ENCODE measurements at regions not wholly inside any gene's neighbourhood (a gene's known extent, or its start where the extent isn't known, plus 50 kb on each side); places are given as distances from the start of the nearest gene placed in this dataset.
"Not testable (repeated sequence)": the region's sequence is repeated elsewhere in the genome, so short reads cannot be mapped to it uniquely, and the experiment has no call there.

- H3K36me3 Mint-ChIP-seq (ENCODE audit: insufficient read depth, unreplicated experiment) = no peaks in the 10 kb centered on the region
- CTCF ChIA-PET = no interaction called here
- H3K27ac Mint-ChIP-seq (ENCODE audit: unreplicated experiment) = no peak overlapping the region
- no peak for DNase-seq
- H3K4me1 Mint-ChIP-seq (ENCODE audit: low read depth, unreplicated experiment) = no peaks in the 10 kb centered on the region
- intact Hi-C loops (cut with micrococcal nuclease; ENCODE audit: unreplicated experiment) = loop anchor here (2.0 to 5.0 kb wide), 3 partner anchors 351 to 1064 kb away; no protein-coding TSS in a partner anchor
- no peaks in the 10 kb centered on the region for H3K9me3 Mint-ChIP-seq (ENCODE audit: low read depth, unreplicated experiment)
- BruUV-seq (replicated peaks) = no TSS peak
- no peaks in the 10 kb centered on the region for H3K27me3 Mint-ChIP-seq (ENCODE audit: unreplicated experiment)
- TF ChIP-seq CTCF (IDR thresholded peaks at IDR 0.05; ENCODE audit: unreplicated experiment) = no peak
- no peak overlapping the region for H3K4me3 Mint-ChIP-seq (ENCODE audit: low read depth, unreplicated experiment)
These were observed 164.6 kb upstream of the SLC16A7 start for GRCh38 chr12:59431266-59431665.

GRCh38 chr12:59429766-59430165 is 166.1 kb upstream of the SLC16A7 start:
- H3K9me3 Mint-ChIP-seq (ENCODE audit: low read depth, unreplicated experiment) = no peaks in the 10 kb centered on the region
- intact Hi-C loops (cut with micrococcal nuclease; ENCODE audit: unreplicated experiment) = loop anchor here (2.0 to 5.0 kb wide), 3 partner anchors 353 to 1065 kb away; no protein-coding TSS in a partner anchor
- DNase-seq = no peak
- CTCF ChIA-PET = interaction anchor here (0.7 to 0.8 kb wide), 2 partner anchors 33 to 1664 kb away, joined by 3 to 7 read pairs; no protein-coding TSS in a partner anchor
- no peaks in the 10 kb centered on the region for H3K4me1 Mint-ChIP-seq (ENCODE audit: low read depth, unreplicated experiment)
- BruUV-seq (replicated peaks) = no TSS peak
- no peak for TF ChIP-seq CTCF (IDR thresholded peaks at IDR 0.05; ENCODE audit: unreplicated experiment)
- H3K4me3 Mint-ChIP-seq (ENCODE audit: low read depth, unreplicated experiment) = no peak overlapping the region
- no peaks in the 10 kb centered on the region for H3K36me3 Mint-ChIP-seq (ENCODE audit: insufficient read depth, unreplicated experiment)
- H3K27me3 Mint-ChIP-seq (ENCODE audit: unreplicated experiment) = no peaks in the 10 kb centered on the region
- H3K27ac Mint-ChIP-seq (ENCODE audit: unreplicated experiment) = no peak overlapping the region

GRCh38 chr12:59425798-59426197 is 170.0 kb upstream of the SLC16A7 start:
- no peaks in the 10 kb centered on the region for H3K36me3 Mint-ChIP-seq (ENCODE audit: insufficient read depth, unreplicated experiment)
- no peak overlapping the region for H3K27ac Mint-ChIP-seq (ENCODE audit: unreplicated experiment)
- CTCF ChIA-PET = no interaction called here
- H3K27me3 Mint-ChIP-seq (ENCODE audit: unreplicated experiment) = no peaks in the 10 kb centered on the region
- no peaks in the 10 kb centered on the region for H3K9me3 Mint-ChIP-seq (ENCODE audit: low read depth, unreplicated experiment)
- DNase-seq = no peak
- TF ChIP-seq CTCF (IDR thresholded peaks at IDR 0.05; ENCODE audit: unreplicated experiment) = no peak
- no TSS peak for BruUV-seq (replicated peaks)
- no peak overlapping the region for H3K4me3 Mint-ChIP-seq (ENCODE audit: low read depth, unreplicated experiment)
- no peaks in the 10 kb centered on the region for H3K4me1 Mint-ChIP-seq (ENCODE audit: low read depth, unreplicated experiment)
- intact Hi-C loops (cut with micrococcal nuclease; ENCODE audit: unreplicated experiment) = no loop called here

DNA sequence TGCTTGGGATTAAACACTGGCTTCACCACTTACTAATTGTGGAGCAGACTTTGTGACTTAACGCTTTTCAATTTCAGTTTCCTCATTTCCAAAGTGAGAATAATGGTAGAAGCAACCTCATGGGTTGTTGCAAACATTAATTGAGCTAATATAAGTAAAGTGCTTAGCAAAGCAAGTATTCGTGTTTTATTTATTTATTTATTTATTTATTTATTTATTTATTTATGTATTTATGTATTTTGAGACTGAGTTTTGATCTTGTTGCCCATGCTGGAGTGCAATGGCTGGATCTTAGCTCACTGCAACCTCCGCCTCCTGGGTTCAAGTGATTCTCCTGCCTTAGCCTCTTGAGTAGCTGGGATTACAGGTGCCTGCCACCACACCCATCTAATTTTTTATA is 171.2 kb upstream of the SLC16A7 start:
- H3K27me3 Mint-ChIP-seq (ENCODE audit: unreplicated experiment); H3K27ac Mint-ChIP-seq (ENCODE audit: unreplicated experiment); intact Hi-C loops (cut with micrococcal nuclease; ENCODE audit: unreplicated experiment); DNase-seq; CTCF ChIA-PET; H3K9me3 Mint-ChIP-seq (ENCODE audit: low read depth, unreplicated experiment); BruUV-seq (replicated peaks); H3K4me3 Mint-ChIP-seq (ENCODE audit: low read depth, unreplicated experiment); H3K4me1 Mint-ChIP-seq (ENCODE audit: low read depth, unreplicated experiment); H3K36me3 Mint-ChIP-seq (ENCODE audit: insufficient read depth, unreplicated experiment): not testable (repeated sequence)

DNA sequence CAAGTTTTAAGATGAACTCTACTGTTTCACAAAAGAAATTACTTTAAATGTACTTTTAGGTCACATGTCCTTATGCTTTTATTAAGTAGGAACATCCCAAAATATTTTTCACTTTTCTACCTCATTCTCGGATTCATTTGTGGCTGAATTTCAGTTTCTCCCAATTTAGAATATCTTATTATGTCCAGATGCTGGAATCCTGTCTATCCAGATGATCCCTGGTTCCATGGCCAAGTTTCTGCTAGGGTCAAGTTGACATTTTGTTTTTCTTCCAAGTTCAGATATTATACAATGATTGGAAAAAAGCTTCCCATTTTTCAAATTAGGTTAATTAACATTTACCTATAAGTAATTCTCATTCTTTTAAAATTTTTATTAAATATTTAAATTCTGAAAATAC is 181.8 kb upstream of the SLC16A7 start:
- no peak for DNase-seq
- CTCF ChIA-PET = no interaction called here
- H3K9me3 Mint-ChIP-seq (ENCODE audit: low read depth, unreplicated experiment) = no peaks in the 10 kb centered on the region
- BruUV-seq (replicated peaks) = no TSS peak
- H3K27me3 Mint-ChIP-seq (ENCODE audit: unreplicated experiment) = no peaks in the 10 kb centered on the region
- no peak overlapping the region for H3K4me3 Mint-ChIP-seq (ENCODE audit: low read depth, unreplicated experiment)
- H3K27ac Mint-ChIP-seq (ENCODE audit: unreplicated experiment) = no peak overlapping the region
- no peaks in the 10 kb centered on the region for H3K4me1 Mint-ChIP-seq (ENCODE audit: low read depth, unreplicated experiment)
- intact Hi-C loops (cut with micrococcal nuclease; ENCODE audit: unreplicated experiment) = no loop called here
- no peak for TF ChIP-seq CTCF (IDR thresholded peaks at IDR 0.05; ENCODE audit: unreplicated experiment)
- no peaks in the 10 kb centered on the region for H3K36me3 Mint-ChIP-seq (ENCODE audit: insufficient read depth, unreplicated experiment)

Data from Calu3 (cell line).